ENCODE measurements at regions not wholly inside any gene's neighbourhood (a gene's known extent, or its start where the extent isn't known, plus 50 kb on each side); places are given as distances from the start of the nearest gene placed in this dataset.

GRCh38 chr2:150126143-150126740, 361.2 kb downstream of the RND3 start:
- TF ChIP-seq CTCF (IDR thresholded peaks at IDR 0.05 in 8 of 11, conservative IDR thresholded peaks at IDR 0.05 in 3 of 11) (no peak), POLR2A (IDR thresholded peaks at IDR 0.05) (no peak)

All from spleen (tissue), 7 donors.